ENCODE measurements at regions not wholly inside any gene's neighbourhood (a gene's known extent, or its start where the extent isn't known, plus 50 kb on each side); places are given as distances from the start of the nearest gene placed in this dataset.
A peak's percentile ranks its signal among the peaks of the same experiment; 100 is the strongest.

- H3K4me3 ChIP-seq (ENCODE audit: low read depth, low read length) = no peak overlapping the region
- no peak for DNase-seq (ENCODE audit: low read depth)
- no peak for TF ChIP-seq CTCF (IDR thresholded peaks at IDR 0.05; ENCODE audit: insufficient read depth, low read depth, low read length)
Measured at GRCh38 chr6:56739836-56740815, 97.4 kb upstream of the DST start.

- no peak for DNase-seq (ENCODE audit: low read depth)
- H3K4me3 ChIP-seq (ENCODE audit: low read depth, low read length) = no peak overlapping the region
- TF ChIP-seq CTCF (IDR thresholded peaks at IDR 0.05; ENCODE audit: insufficient read depth, low read depth, low read length) = no peak
Measured at GRCh38 chr6:56736804-56737203, 94.1 kb upstream of the DST start.

- no peak for DNase-seq (ENCODE audit: low read depth)
- H3K4me3 ChIP-seq (ENCODE audit: low read depth, low read length) = no peak overlapping the region
- no peak for TF ChIP-seq CTCF (IDR thresholded peaks at IDR 0.05; ENCODE audit: insufficient read depth, low read depth, low read length)
Measured at GRCh38 chr6:56734335-56734734, 91.6 kb upstream of the DST start.

GRCh38 chr6:56733211-56733697, 90.6 kb upstream of the DST start:
- no peak for TF ChIP-seq CTCF (IDR thresholded peaks at IDR 0.05; ENCODE audit: insufficient read depth, low read depth, low read length)
- no peak overlapping the region for H3K4me3 ChIP-seq (ENCODE audit: low read depth, low read length)
- no peak for DNase-seq (ENCODE audit: low read depth)

GRCh38 chr6:56732517-56732916, 89.8 kb upstream of the DST start:
- no peak overlapping the region for H3K4me3 ChIP-seq (ENCODE audit: low read depth, low read length)
- DNase-seq (ENCODE audit: low read depth) = peak; percentile 61
- no peak for TF ChIP-seq CTCF (IDR thresholded peaks at IDR 0.05; ENCODE audit: insufficient read depth, low read depth, low read length)

GRCh38 chr6:56730663-56731529, 88.2 kb upstream of the DST start:
- peak; percentile 68 for DNase-seq (ENCODE audit: low read depth)
- TF ChIP-seq CTCF (IDR thresholded peaks at IDR 0.05; ENCODE audit: insufficient read depth, low read depth, low read length) = no peak
- H3K4me3 ChIP-seq (ENCODE audit: low read depth, low read length) = no peak overlapping the region
